ENCODE measurements at regions not wholly inside any gene's neighbourhood (a gene's known extent, or its start where the extent isn't known, plus 50 kb on each side); places are given as distances from the start of the nearest gene placed in this dataset.

- Histone ChIP-seq H3K79me1 (ENCODE audit: low read depth, low read length) (peaks cover 14% of the 10 kb centered on the region), H3K27me3 (replicated peaks in 1 of 4; ENCODE audit: control insufficient read depth in 3 of 4, extremely low read depth in 1 of 4, insufficient read depth in 3 of 4, low read length in 3 of 4) (no peaks in the 10 kb centered on the region), H3K4me2 (ENCODE audit: insufficient read depth in 1 of 2, low read depth in 2 of 2, low read length in 2 of 2) (peak overlapping the region in 1 of 2 experiments; percentile 27; a peak in 1 of 4 replicates), H3K79me2 (ENCODE audit: control insufficient read depth in 1 of 2, insufficient read depth in 2 of 2, low read length in 2 of 2) (peaks cover 32 to 98% of the 10 kb centered on the region in 2 experiments), H2BK120ac (replicated peaks; ENCODE audit: low read depth, low read length) (no peak overlapping the region), H3K23me2 (ENCODE audit: low read depth, low read length) (0 out of 2 replicates have a peak, but pooled peaks cover 3% of the 10 kb centered on the region), H3K4me3 (ENCODE audit: extremely low read depth in 1 of 4, insufficient read depth in 2 of 4, low read depth in 3 of 4, low read length in 4 of 4) (no peak overlapping the region), H3K9ac (replicated peaks in 1 of 4; ENCODE audit: extremely low read depth in 1 of 4, low read depth in 3 of 4, low read length in 3 of 4) (no peak overlapping the region), H2BK15ac (ENCODE audit: low read length) (no peak overlapping the region), H4K8ac (ENCODE audit: extremely low read depth, insufficient read depth, low read length) (no peak overlapping the region), H4K20me1 (replicated peaks in 1 of 2; ENCODE audit: control insufficient read depth in 1 of 2, insufficient read depth in 2 of 2, low read length in 2 of 2) (peaks cover 34 to 38% of the 10 kb centered on the region in 2 experiments), H2BK20ac (ENCODE audit: low read length) (no peak overlapping the region), H4K5ac (ENCODE audit: insufficient read length, low read depth, low read length) (no peak overlapping the region), H2AFZ (ENCODE audit: low read length) (no peak overlapping the region), H3K4me1 (replicated peaks in 1 of 4; ENCODE audit: control insufficient read depth in 3 of 4, insufficient read depth in 4 of 4, low read length in 3 of 4) (peaks cover 2 to 14% (median 7%) of the 10 kb centered on the region in 4 experiments; a peak in 6 of 7 replicates), H3K9me3 (ENCODE audit: insufficient read depth in 2 of 2, low read depth in 1 of 2, low read length in 1 of 2) (no peaks in the 10 kb centered on the region), H3K18ac (ENCODE audit: extremely low read depth, low read length) (no peak overlapping the region), H3K27ac (ENCODE audit: low read depth, low read length) (no peak overlapping the region), H3K4ac (replicated peaks; ENCODE audit: insufficient read length, low read depth, low read length) (no peak overlapping the region), H4K91ac (replicated peaks; ENCODE audit: insufficient read length, low read length) (no peak overlapping the region), H2AK5ac (ENCODE audit: low read depth, low read length) (no peak overlapping the region), H3K14ac (ENCODE audit: insufficient read length) (no peak overlapping the region), H3K36me3 (ENCODE audit: control insufficient read depth in 2 of 4, insufficient read depth in 4 of 4, low read length in 3 of 4) (no peaks in the 10 kb centered on the region), H2BK12ac (ENCODE audit: low read depth, low read length) (no peak overlapping the region), H2BK5ac (ENCODE audit: low read depth, low read length) (no peak overlapping the region), H3K56ac (replicated peaks; ENCODE audit: insufficient read length, low read depth, low read length) (no peak overlapping the region), H3K23ac (ENCODE audit: insufficient read length) (no peak overlapping the region)
- CTCF ChIA-PET (ENCODE audit: partially characterized antibody), result no interaction called here
- POLR2A ChIA-PET (ENCODE audit: partially characterized antibody), result no interaction called here
- DNase-seq (ENCODE audit: low read depth in 1 of 2, low spot score in 2 of 2), result no peak
- TF ChIP-seq HDAC2 (IDR thresholded peaks at IDR 0.05; ENCODE audit: borderline replicate concordance in 1 of 2, low read depth in 2 of 2, low read length in 2 of 2), result peak; percentile 85 to 95; a peak in 2 of 4 replicates
- TF ChIP-seq SIN3A (conservative IDR thresholded peaks at IDR 0.05 in 1 of 2, IDR thresholded peaks at IDR 0.05 in 1 of 2; ENCODE audit: low read depth in 1 of 2, low read length in 2 of 2), result peak; percentile 100
- peak; percentile 94 for TF ChIP-seq MAX (IDR thresholded peaks at IDR 0.05)
- no peak for TF ChIP-seq NRF1 (IDR thresholded peaks at IDR 0.05; ENCODE audit: low read depth, low read length)
- TF ChIP-seq SP4 (IDR thresholded peaks at IDR 0.05; ENCODE audit: low read length), result no peak
- TF ChIP-seq SAP30 (IDR thresholded peaks at IDR 0.05; ENCODE audit: insufficient read depth, insufficient replicate concordance, low read length), result peak; percentile 99
- no peak for TF ChIP-seq RFX5 (IDR thresholded peaks at IDR 0.05; ENCODE audit: borderline replicate concordance, low read depth, low read length)
- TF ChIP-seq TEAD4 (IDR thresholded peaks at IDR 0.05; ENCODE audit: low read depth, low read length), result no peak
- TF ChIP-seq CBX5 (IDR thresholded peaks at IDR 0.05; ENCODE audit: low read depth, low read length), result no peak
- FAIRE-seq, result peak; percentile 82
- 42% methylated on average over 2 of the region's 2 CpGs; no CpG with 5 or more reads in 1 of the 2 experiments for WGBS, 2 experiments (ENCODE audit: extremely low coverage in 1 of 2, insufficient coverage in 1 of 2, insufficient read length in 1 of 2, insufficient replicate concordance in 2 of 2, low coverage in 1 of 2, low lambda C conversion rate in 2 of 2, missing lambda C conversion rate in 1 of 2)
Measured at GRCh38 chr3:72397586-72397985, 450.7 kb downstream of the SHQ1 start.

All from H1 (cell line).